K562 (cell line): ENCODE measurements at regions not wholly inside any gene's neighbourhood (a gene's known extent, or its start where the extent isn't known, plus 50 kb on each side); places are given as distances from the start of the nearest gene placed in this dataset.

Source experiments
- CBX2 ChIP-seq: fragments of 200-600 bp; sonication (generic); IDR thresholded peaks from one replicate; pipeline ENCODE4 v1.6.1; 2012; ENCODE audit warnings: mild to moderate bottlenecking, low read length, inconsistent platforms; ENCODE audit not compliant: insufficient read depth, poor library complexity, severe bottlenecking
- EHMT2 ChIP-seq: fragments of 450-650 bp; IDR thresholded peaks from 2 replicates; pipeline ENCODE4 v1.6.1; 2018; ENCODE audit warnings: antibody characterized with exemption
- FOXP4 ChIP-seq: sonication (generic); formaldehyde crosslinking; IDR thresholded peaks from 2 replicates; pipeline ENCODE4 v1.8.0; 2022; ENCODE audit warnings: mild to moderate bottlenecking, missing genetic modification reagents, borderline replicate concordance
- HCFC1 ChIP-seq: IDR thresholded peaks from 2 replicates; pipeline ENCODE4 v1.6.1; 2012; ENCODE audit warnings: low read depth, low read length, improper control_type of control experiment
- NCOR1 ChIP-seq: fragments of 450-650 bp; IDR thresholded peaks from 2 replicates; pipeline ENCODE4 v1.6.1; 2016; ENCODE audit warnings: mild to moderate bottlenecking, moderate library complexity
- PBX2 ChIP-seq, 2 experiments: IDR thresholded peaks in 1 of 2; conservative IDR thresholded peaks in 1 of 2; 2 replicates each; pipeline ENCODE4 v1.6.1; 2016; ENCODE audit warnings: low read depth in 2 of 2, mild to moderate bottlenecking in 1 of 2, missing compliant biosample characterization in 1 of 2, missing genetic modification characterization in 1 of 2, moderate library complexity in 1 of 2
- POLR2A ChIP-seq: fragments of 450-650 bp; conservative IDR thresholded peaks from 2 replicates; pipeline ENCODE4 v1.6.1; 2016
- POLR2AphosphoS5 ChIP-seq: IDR thresholded peaks from 2 replicates; pipeline ENCODE4 v1.6.1; 2011; ENCODE audit warnings: mild to moderate bottlenecking, low read depth, low read length, moderate library complexity; ENCODE audit not compliant: control insufficient read depth, insufficient read depth
- SMAD3 ChIP-seq: fragments of 450-650 bp; formaldehyde crosslinking; conservative IDR thresholded peaks from 2 replicates; pipeline ENCODE4 v1.4.0; 2020; ENCODE audit warnings: mild to moderate bottlenecking
- U2AF2 ChIP-seq: fragments of 200-400 bp; formaldehyde crosslinking; optimal IDR thresholded peaks from 2 replicates; pipeline ENCODE3; 2017; ENCODE audit warnings: low read depth, mild to moderate bottlenecking, low read length
- ZNF699 ChIP-seq: fragments of 250-450 bp; sonication (Bioruptor Pico); IDR thresholded peaks from 2 replicates; pipeline ENCODE4 v1.8.0; 2021; ENCODE audit warnings: mild to moderate bottlenecking, moderate library complexity; ENCODE audit not compliant: insufficient replicate concordance

- TF ChIP-seq FOXP4 (CRISPR knock-in tag): no peak
- no peak for TF ChIP-seq U2AF2
- no peak for TF ChIP-seq NCOR1
- TF ChIP-seq SMAD3 (CRISPR knock-in tag): no peak
- no peak for TF ChIP-seq POLR2AphosphoS5
- TF ChIP-seq POLR2A: no peak
- no peak for TF ChIP-seq CBX2
- no peak for TF ChIP-seq HCFC1
- TF ChIP-seq EHMT2: no peak
- TF ChIP-seq ZNF699: no peak
- TF ChIP-seq PBX2 (CRISPR knock-in tag; IDR thresholded peaks at IDR 0.05; ENCODE audit: low read depth): no peak
- no peak for TF ChIP-seq PBX2 (tag; conservative IDR thresholded peaks at IDR 0.05; ENCODE audit: low read depth)
Observed at GRCh38 chr6:23505026-23505425, 621.0 kb upstream of the NRSN1 start (continued).
